HCT116 (cell line): ENCODE measurements at regions not wholly inside any gene's neighbourhood (a gene's known extent, or its start where the extent isn't known, plus 50 kb on each side); places are given as distances from the start of the nearest gene placed in this dataset.

Experiments used
- ATAC-seq: fragments of 200-7000 bp; cut with Tn5 transposase; 2 replicates; pipeline ENCODE4 v1.9.1; 2020; ENCODE audit warnings: mild to moderate bottlenecking, moderate library complexity
- BruUV-seq: library from RNA; stranded (reverse); fragments of 400-500 nt; replicated peaks from 2 replicates; lab custom pipeline; 2021; lab: Mats Ljungman, UMichigan
- CTCF ChIA-PET: fragments of 300-600 bp; sonication (Branson Sonifier 250); formaldehyde crosslinking; loops from one replicate; lab custom pipeline; 2021; ENCODE audit warnings: antibody characterized with exemption; lab: Charles Lee
- POLR2A ChIA-PET: fragments of 300-600, 350-600 bp; sonication (Branson Sonifier 250); formaldehyde crosslinking; loops from one replicate; lab custom pipeline; 2021; ENCODE audit warnings: antibody characterized with exemption; lab: Charles Lee
- RAD21 ChIA-PET, 2 experiments: fragments of 300-600 bp; sonication (Branson Sonifier 250); formaldehyde crosslinking; loops; one replicate each; lab custom pipeline; 2023; ENCODE audit warnings: low total read pairs in 2 of 2; ENCODE audit not compliant: uncharacterized antibody in 2 of 2, unreplicated experiment in 2 of 2, low non-redundant PET in 1 of 2; lab: Charles Lee
- DNase-seq: peaks from one replicate; pipeline ENCODE4 v3.0.0-alpha.2; 2010; ENCODE audit warnings: low read depth, low spot score
- H2AFZ ChIP-seq: fragments of 200-600 bp; shearing (Covaris generic), sonication (generic); 2 replicates; pipeline ENCODE4 v1.6.1; 2017; ENCODE audit warnings: low read depth, mixed run types, mixed read lengths, antibody characterized with exemption, low read length; ENCODE audit not compliant: poor library complexity, severe bottlenecking
- H3K27ac ChIP-seq: 2 replicates; pipeline ENCODE4 v1.5.1; 2012; ENCODE audit warnings: low read depth, low read length
- H3K27me3 ChIP-seq: fragments of 200-600 bp; sonication (generic); 2 replicates; pipeline ENCODE4 v1.6.1; 2016; ENCODE audit warnings: mixed run types, low read length, mixed read lengths; ENCODE audit not compliant: insufficient read depth
- H3K36me3 ChIP-seq, 2 experiments: fragments of 200-500 bp in 1 of 2; fragments of 200-600 bp in 1 of 2; sonication (Bioruptor generic) in 1 of 2; sonication (generic) in 1 of 2; 2 replicates each; pipeline versions ENCODE4 v1.5.1 to v1.6.1; 2014 to 2016; ENCODE audit warnings: low read length in 2 of 2, inconsistent platforms in 1 of 2, mixed read lengths in 1 of 2, mixed run types in 1 of 2; ENCODE audit not compliant: insufficient read depth in 2 of 2, control insufficient read depth in 1 of 2
- H3K4me1 ChIP-seq, 2 experiments: fragments of 200-600 bp in 1 of 2; sonication (generic) in 1 of 2; 2 replicates each; pipeline versions ENCODE4 v1.5.1 to v1.6.1; 2012 to 2017; ENCODE audit warnings: low read length in 2 of 2, inconsistent platforms in 1 of 2, mild to moderate bottlenecking in 1 of 2, mixed read lengths in 1 of 2, mixed run types in 1 of 2, moderate library complexity in 1 of 2; ENCODE audit not compliant: insufficient read depth in 2 of 2, control insufficient read depth in 1 of 2
- H3K4me2 ChIP-seq: fragments of 200-600 bp; sonication (generic); 2 replicates; pipeline ENCODE4 v1.6.1; 2017; ENCODE audit warnings: mixed run types, low read length, mixed read lengths
- H3K4me3 ChIP-seq, 2 experiments: fragments of 200-600 bp in 1 of 2; sonication (generic) in 1 of 2; replicated peaks in 1 of 2; 2 replicates each; pipeline ENCODE4 v1.5.1; 2011 to 2016; ENCODE audit warnings: low read length in 2 of 2, control low read depth in 1 of 2, low read depth in 1 of 2, mild to moderate bottlenecking in 1 of 2, mixed read lengths in 1 of 2, mixed run types in 1 of 2
- H3K79me2 ChIP-seq: fragments of 200-600 bp; sonication (generic); 2 replicates; pipeline ENCODE4 v1.6.1; 2017; ENCODE audit warnings: mild to moderate bottlenecking, mixed run types, low read length, moderate library complexity, mixed read lengths; ENCODE audit not compliant: insufficient read depth
- H3K9ac ChIP-seq: fragments of 200-600 bp; sonication (generic); 2 replicates; pipeline ENCODE4 v1.6.1; 2016; ENCODE audit warnings: low read length, mixed read lengths
- H3K9me2 ChIP-seq: fragments of 200-600 bp; sonication (generic), shearing (Covaris generic); 2 replicates; pipeline ENCODE4 v1.6.1; 2017; ENCODE audit warnings: mixed run types, mild to moderate bottlenecking, moderate library complexity; ENCODE audit not compliant: insufficient read depth
- H3K9me3 ChIP-seq, 2 experiments: fragments of 200-500 bp in 1 of 2; fragments of 200-600 bp in 1 of 2; sonication (Bioruptor generic) in 1 of 2; sonication (generic) in 1 of 2; 2 replicates each; pipeline ENCODE4 v1.6.1; 2014 to 2017; ENCODE audit warnings: low read length in 2 of 2, mixed read lengths in 2 of 2, inconsistent platforms in 1 of 2, low read depth in 1 of 2, mild to moderate bottlenecking in 1 of 2, mixed run types in 1 of 2, moderate library complexity in 1 of 2; ENCODE audit not compliant: control insufficient read depth in 1 of 2, insufficient read depth in 1 of 2
- H4K20me1 ChIP-seq: fragments of 200-600 bp; sonication (generic), shearing (Covaris generic); 2 replicates; pipeline ENCODE4 v1.6.1; 2017; ENCODE audit warnings: mixed run types, mild to moderate bottlenecking, moderate library complexity; ENCODE audit not compliant: insufficient read depth
- CBX3 ChIP-seq: IDR thresholded peaks from 2 replicates; pipeline ENCODE4 v1.6.1; 2012; ENCODE audit warnings: low read depth
- CEBPB ChIP-seq: IDR thresholded peaks from 2 replicates; pipeline ENCODE4 v1.6.1; 2012; ENCODE audit warnings: low read depth
- EZH2 ChIP-seq: fragments of 200-600 bp; sonication (generic); IDR thresholded peaks from 2 replicates; pipeline ENCODE4 v1.6.1; 2017; ENCODE audit warnings: antibody characterized with exemption, mixed run types
- JUND ChIP-seq: IDR thresholded peaks from 2 replicates; pipeline ENCODE4 v1.6.1; 2012
- POLR2A ChIP-seq: IDR thresholded peaks from 2 replicates; pipeline ENCODE4 v1.7.0; 2011; ENCODE audit warnings: borderline replicate concordance; ENCODE audit not compliant: insufficient read depth, insufficient read length; ENCODE audit errors: extremely low read depth
- POLR2AphosphoS5 ChIP-seq: IDR thresholded peaks from 2 replicates; pipeline ENCODE4 v1.6.1; 2011; ENCODE audit warnings: mild to moderate bottlenecking, low read depth, low read length, moderate library complexity
- RAD21 ChIP-seq: IDR thresholded peaks from 2 replicates; pipeline ENCODE4 v1.6.1; 2012; ENCODE audit warnings: low read depth, mild to moderate bottlenecking
- REST ChIP-seq: IDR thresholded peaks from 2 replicates; pipeline ENCODE4 v1.6.1; 2012; ENCODE audit warnings: low read depth
- SP1 ChIP-seq: IDR thresholded peaks from 2 replicates; pipeline ENCODE4 v1.6.1; 2012; ENCODE audit warnings: low read depth
- SRF ChIP-seq: IDR thresholded peaks from 2 replicates; pipeline ENCODE4 v1.6.1; 2012; ENCODE audit warnings: low read depth
- YY1 ChIP-seq: IDR thresholded peaks from 2 replicates; pipeline ENCODE4 v1.6.1; 2011; ENCODE audit warnings: low read length, low read depth, moderate library complexity, mild to moderate bottlenecking; ENCODE audit not compliant: insufficient replicate concordance; ENCODE audit errors: extremely low read depth
- ZFX ChIP-seq: fragments of 450-650 bp; IDR thresholded peaks from 2 replicates; pipeline ENCODE4 v1.6.1; 2017
- ZNF274 ChIP-seq: fragments of 200-500 bp; sonication (Bioruptor generic); IDR thresholded peaks from 2 replicates; pipeline ENCODE4 v1.6.1; 2014; ENCODE audit warnings: mild to moderate bottlenecking, low read depth, low read length, inconsistent platforms
- intact Hi-C: fragments of 100-400 bp; cut with micrococcal nuclease; formaldehyde crosslinking; loops from 2 replicates; pipeline ENCODE4 v1.10.0; 2022
- TF ChIP-seq, protein P1 (sequence below): IDR thresholded peaks from 2 replicates; pipeline ENCODE4 v1.6.1; 2011; ENCODE audit warnings: mild to moderate bottlenecking, low read length, moderate library complexity; ENCODE audit not compliant: insufficient replicate concordance; ENCODE audit errors: extremely low read depth
- TF ChIP-seq, protein P2 (sequence below): IDR thresholded peaks from 2 replicates; pipeline ENCODE4 v1.6.1; 2012

DNA sequence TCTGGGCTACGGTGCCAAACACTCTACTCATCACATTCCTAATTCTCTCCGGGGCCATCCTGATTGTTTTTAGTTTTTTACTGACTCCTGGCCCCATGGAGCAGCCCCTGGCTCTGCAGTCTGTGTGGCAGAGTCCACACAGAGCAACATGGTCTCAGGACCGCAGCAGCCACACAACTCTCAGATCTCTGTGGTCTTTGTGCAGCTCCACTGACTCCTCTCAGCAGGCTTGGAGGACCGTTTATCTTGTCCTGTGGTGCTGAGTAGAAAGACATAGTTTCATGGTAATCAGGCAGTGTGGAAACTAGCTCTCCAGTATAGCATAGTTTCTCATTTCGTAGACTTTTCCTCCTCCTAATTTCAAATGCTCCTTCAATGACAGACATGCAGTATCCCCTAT lies 168.4 kb downstream of the EDN1 start:
- H3K4me2 ChIP-seq: no peak overlapping the region
- POLR2A ChIA-PET: no interaction called here
- H3K9me3 ChIP-seq: no peaks in the 10 kb centered on the region
- H3K9ac ChIP-seq: no peak overlapping the region
- no peaks in the 10 kb centered on the region for H3K79me2 ChIP-seq
- no peaks in the 10 kb centered on the region for H4K20me1 ChIP-seq
- no peak overlapping the region for H3K27ac ChIP-seq
- no peaks in the 10 kb centered on the region for H3K36me3 ChIP-seq
- intact Hi-C loops: no loop called here
- ATAC-seq (no peak), DNase-seq (no peak)
- H3K27me3 ChIP-seq: no peaks in the 10 kb centered on the region
- CTCF ChIA-PET: no interaction called here
- no peak for TF ChIP-seq YY1
- no peak for TF ChIP-seq CBX3
- no peak for TF ChIP-seq SP1
- TF ChIP-seq CEBPB: no peak
- no peak for TF ChIP-seq RAD21
- no peak for TF ChIP-seq POLR2A
- TF ChIP-seq, protein P1, sequence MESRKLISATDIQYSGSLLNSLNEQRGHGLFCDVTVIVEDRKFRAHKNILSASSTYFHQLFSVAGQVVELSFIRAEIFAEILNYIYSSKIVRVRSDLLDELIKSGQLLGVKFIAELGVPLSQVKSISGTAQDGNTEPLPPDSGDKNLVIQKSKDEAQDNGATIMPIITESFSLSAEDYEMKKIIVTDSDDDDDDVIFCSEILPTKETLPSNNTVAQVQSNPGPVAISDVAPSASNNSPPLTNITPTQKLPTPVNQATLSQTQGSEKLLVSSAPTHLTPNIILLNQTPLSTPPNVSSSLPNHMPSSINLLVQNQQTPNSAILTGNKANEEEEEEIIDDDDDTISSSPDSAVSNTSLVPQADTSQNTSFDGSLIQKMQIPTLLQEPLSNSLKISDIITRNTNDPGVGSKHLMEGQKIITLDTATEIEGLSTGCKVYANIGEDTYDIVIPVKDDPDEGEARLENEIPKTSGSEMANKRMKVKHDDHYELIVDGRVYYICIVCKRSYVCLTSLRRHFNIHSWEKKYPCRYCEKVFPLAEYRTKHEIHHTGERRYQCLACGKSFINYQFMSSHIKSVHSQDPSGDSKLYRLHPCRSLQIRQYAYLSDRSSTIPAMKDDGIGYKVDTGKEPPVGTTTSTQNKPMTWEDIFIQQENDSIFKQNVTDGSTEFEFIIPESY: no peak
- no peak for TF ChIP-seq ZFX
- RAD21 ChIA-PET: no interaction called here
- H3K4me1 ChIP-seq: no peaks in the 10 kb centered on the region
- no peaks in the 10 kb centered on the region for H3K9me2 ChIP-seq
- H2AFZ ChIP-seq: no peak overlapping the region
- no TSS peak for BruUV-seq
- no peak overlapping the region for H3K4me3 ChIP-seq

DNA sequence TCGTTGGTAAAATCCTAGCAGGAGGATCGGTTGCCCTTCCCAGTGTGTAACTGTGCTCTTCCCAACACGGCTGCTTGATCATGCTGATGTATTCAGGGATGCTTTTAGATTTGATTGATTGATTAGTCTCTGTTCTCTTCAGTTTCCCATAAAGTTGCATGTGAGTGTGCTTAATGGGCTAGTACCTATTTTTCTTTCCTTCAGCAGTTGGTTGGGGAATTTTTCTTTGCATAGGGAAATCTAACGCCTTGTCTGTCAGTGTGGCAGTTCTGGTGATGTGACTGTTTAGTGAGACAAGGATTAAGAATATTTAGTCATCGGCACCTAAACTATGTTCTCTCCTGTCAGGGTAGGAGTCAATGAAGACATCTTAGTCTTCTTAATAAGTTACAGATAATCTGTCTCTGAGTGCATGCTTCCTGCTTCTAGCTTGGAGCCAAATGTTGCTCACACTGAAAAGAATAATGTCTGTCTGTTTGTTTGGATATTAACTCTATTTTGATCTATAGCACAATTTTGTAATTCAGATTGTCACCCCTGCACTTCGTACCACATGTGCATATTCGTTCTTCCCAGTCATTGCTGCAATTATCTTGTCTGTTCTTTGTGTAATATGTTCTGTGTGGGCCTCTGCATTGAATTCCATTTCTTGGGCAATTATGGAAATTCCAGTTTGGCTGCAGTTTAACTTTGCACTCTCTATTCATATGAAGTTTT lies 169.9 kb downstream of the EDN1 start:
- BruUV-seq: no TSS peak
- no peaks in the 10 kb centered on the region for H3K79me2 ChIP-seq
- intact Hi-C loops: no loop called here
- no peak overlapping the region for H3K4me3 ChIP-seq
- H3K9me2 ChIP-seq: no peaks in the 10 kb centered on the region
- no peaks in the 10 kb centered on the region for H3K4me1 ChIP-seq
- H4K20me1 ChIP-seq: no peaks in the 10 kb centered on the region
- no peak overlapping the region for H2AFZ ChIP-seq
- no peaks in the 10 kb centered on the region for H3K36me3 ChIP-seq
- H3K9me3 ChIP-seq: no peaks in the 10 kb centered on the region
- ChIA-PET POLR2A (no interaction called here), RAD21 (no interaction called here), CTCF (no interaction called here)
- no peak overlapping the region for H3K4me2 ChIP-seq
- H3K27me3 ChIP-seq: no peaks in the 10 kb centered on the region
- ATAC-seq: no peak
- DNase-seq: no peak
- H3K9ac ChIP-seq: no peak overlapping the region
- H3K27ac ChIP-seq: no peak overlapping the region
- TF ChIP-seq SRF (no peak), YY1 (no peak), JUND (no peak), EZH2 (no peak), ZNF274 (no peak), POLR2AphosphoS5 (no peak), POLR2A (no peak), REST (no peak), RAD21 (no peak)
- TF ChIP-seq, protein P2, sequence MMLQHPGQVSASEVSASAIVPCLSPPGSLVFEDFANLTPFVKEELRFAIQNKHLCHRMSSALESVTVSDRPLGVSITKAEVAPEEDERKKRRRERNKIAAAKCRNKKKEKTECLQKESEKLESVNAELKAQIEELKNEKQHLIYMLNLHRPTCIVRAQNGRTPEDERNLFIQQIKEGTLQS: no peak
